Femur (tissue), 1 donor: ENCODE measurements at regions not wholly inside any gene's neighbourhood (a gene's known extent, or its start where the extent isn't known, plus 50 kb on each side); places are given as distances from the start of the nearest gene placed in this dataset.

Source experiments
- DNase-seq: peaks from one replicate; pipeline ENCODE4 v3.0.0-alpha.2; 2017

GRCh38 chr4:180637616-180638015, 1605.6 kb upstream of the TENM3 start:
- DNase-seq, result no peak

GRCh38 chr4:180640193-180640592, 1603.0 kb upstream of the TENM3 start:
- no peak for DNase-seq

GRCh38 chr4:180641495-180641894, 1601.7 kb upstream of the TENM3 start:
- DNase-seq, result no peak

- DNase-seq, result no peak
Observed at GRCh38 chr4:180642732-180643131, 1600.5 kb upstream of the TENM3 start.

GRCh38 chr4:180650273-180650672, 1592.9 kb upstream of the TENM3 start:
- DNase-seq, result no peak

- no peak for DNase-seq
Observed at GRCh38 chr4:180652533-180652932, 1590.7 kb upstream of the TENM3 start.

GRCh38 chr4:180655886-180656285, 1587.3 kb upstream of the TENM3 start:
- DNase-seq, result no peak

GRCh38 chr4:180657881-180658280, 1585.3 kb upstream of the TENM3 start:
- DNase-seq, result no peak

- peak; percentile 76 for DNase-seq
Observed at GRCh38 chr4:180664766-180665368, 1578.3 kb upstream of the TENM3 start.

GRCh38 chr4:180665481-180665880, 1577.7 kb upstream of the TENM3 start:
- DNase-seq, result no peak

- DNase-seq, result no peak
Observed at GRCh38 chr4:180665994-180666824, 1577.0 kb upstream of the TENM3 start.

- DNase-seq, result no peak
Observed at GRCh38 chr4:180668732-180669131, 1574.5 kb upstream of the TENM3 start.

- no peak for DNase-seq
Observed at GRCh38 chr4:180669680-180670079, 1573.5 kb upstream of the TENM3 start.

GRCh38 chr4:180674619-180675358, 1568.4 kb upstream of the TENM3 start:
- DNase-seq, result no peak

GRCh38 chr4:180675359-180675650, 1567.9 kb upstream of the TENM3 start:
- DNase-seq, result no peak

- DNase-seq, result no peak
Observed at GRCh38 chr4:180680305-180680704, 1562.9 kb upstream of the TENM3 start.

- no peak for DNase-seq
Observed at GRCh38 chr4:180682776-180683175, 1560.4 kb upstream of the TENM3 start.

- DNase-seq, result no peak
Observed at GRCh38 chr4:180683186-180683585, 1560.0 kb upstream of the TENM3 start.

GRCh38 chr4:180688480-180688879, 1554.7 kb upstream of the TENM3 start:
- DNase-seq, result no peak

GRCh38 chr4:180694875-180695274, 1548.3 kb upstream of the TENM3 start:
- no peak for DNase-seq

GRCh38 chr4:180695851-180696250, 1547.4 kb upstream of the TENM3 start:
- DNase-seq, result no peak

GRCh38 chr4:180696460-180697092, 1546.6 kb upstream of the TENM3 start:
- no peak for DNase-seq

- no peak for DNase-seq
Observed at GRCh38 chr4:180698550-180699195, 1544.5 kb upstream of the TENM3 start.
